HG02759 (cell line): ENCODE measurements at regions not wholly inside any gene's neighbourhood (a gene's known extent, or its start where the extent isn't known, plus 50 kb on each side); places are given as distances from the start of the nearest gene placed in this dataset.

Source experiments
- ATAC-seq: cut with Tn5 transposase; IDR thresholded peaks from one replicate; pipeline ENCODE4 v1.9.1; 2021; ENCODE audit warnings: mild to moderate bottlenecking, moderate library complexity; ENCODE audit not compliant: unreplicated experiment

- no peak for ATAC-seq
Observed at GRCh38 chr2:11988691-11989353, 242.4 kb downstream of the LPIN1 start.

- ATAC-seq: no peak
Observed at GRCh38 chr2:11989354-11989703, 242.9 kb downstream of the LPIN1 start.

GRCh38 chr2:11990576-11990975 is 244.1 kb downstream of the LPIN1 start:
- no peak for ATAC-seq

- ATAC-seq: no peak
Observed at GRCh38 chr2:11993749-11994148, 247.3 kb downstream of the LPIN1 start.

- ATAC-seq: no peak
Observed at GRCh38 chr2:11995456-11995855, 249.0 kb downstream of the LPIN1 start.

GRCh38 chr2:11996618-11997017 is 250.2 kb downstream of the LPIN1 start:
- no peak for ATAC-seq

GRCh38 chr2:11997142-11997541 is 250.7 kb downstream of the LPIN1 start:
- no peak for ATAC-seq

- ATAC-seq: peak; percentile 72
Observed at GRCh38 chr2:11998218-11998617, 251.8 kb downstream of the LPIN1 start.

- peak; percentile 68 for ATAC-seq
Observed at GRCh38 chr2:11998626-11999378, 252.4 kb downstream of the LPIN1 start.

GRCh38 chr2:12001621-12002020 is 255.2 kb downstream of the LPIN1 start:
- ATAC-seq: no peak

GRCh38 chr2:12002215-12002614 is 255.8 kb downstream of the LPIN1 start:
- ATAC-seq: no peak

- ATAC-seq: no peak
Observed at GRCh38 chr2:12004713-12005112, 258.3 kb downstream of the LPIN1 start.

GRCh38 chr2:12005886-12006681 is 259.7 kb downstream of the LPIN1 start:
- ATAC-seq: peak; percentile 79

GRCh38 chr2:12006850-12007249 is 260.4 kb downstream of the LPIN1 start:
- ATAC-seq: no peak

GRCh38 chr2:12007282-12007681 is 260.9 kb downstream of the LPIN1 start:
- no peak for ATAC-seq

- ATAC-seq: peak; percentile 69
Observed at GRCh38 chr2:12008425-12009061, 262.1 kb downstream of the LPIN1 start.

- ATAC-seq: no peak
Observed at GRCh38 chr2:12009323-12009905, 263.0 kb downstream of the LPIN1 start.

GRCh38 chr2:12010059-12010458 is 263.6 kb downstream of the LPIN1 start:
- ATAC-seq: no peak

- no peak for ATAC-seq
Observed at GRCh38 chr2:12010779-12011178, 264.3 kb downstream of the LPIN1 start.

- no peak for ATAC-seq
Observed at GRCh38 chr2:12014088-12014960, 267.9 kb downstream of the LPIN1 start.
